ENCODE measurements at regions not wholly inside any gene's neighbourhood (a gene's known extent, or its start where the extent isn't known, plus 50 kb on each side); places are given as distances from the start of the nearest gene placed in this dataset.

GRCh38 chr3:5053021-5053831 is 68.9 kb upstream of the ARL8B start:
- TF ChIP-seq CTCF (IDR thresholded peaks at IDR 0.05; ENCODE audit: low read depth, low read length), result no peak
- no peak for TF ChIP-seq EZH2phosphoT487 (IDR thresholded peaks at IDR 0.05; ENCODE audit: low read depth)

All from OCI-LY3 (cell line).